GM20000 (cell line): ENCODE measurements at regions not wholly inside any gene's neighbourhood (a gene's known extent, or its start where the extent isn't known, plus 50 kb on each side); places are given as distances from the start of the nearest gene placed in this dataset.

Source experiments
- DNase-seq: peaks from one replicate; pipeline ENCODE4 v3.0.0; 2012; ENCODE audit warnings: low spot score
- CTCF ChIP-seq: IDR thresholded peaks from 2 replicates; pipeline ENCODE4 v1.5.1; 2012; ENCODE audit warnings: mild to moderate bottlenecking, control low read depth; ENCODE audit errors: extremely low read depth, missing control alignments

- no peak for DNase-seq
- no peak for TF ChIP-seq CTCF
These were observed 431.6 kb downstream of the IDS start for GRCh38 chrX:149073479-149073878.

GRCh38 chrX:149069899-149070298 lies 435.2 kb downstream of the IDS start:
- DNase-seq, result no peak
- TF ChIP-seq CTCF, result no peak

- TF ChIP-seq CTCF, result no peak
These were observed 444.2 kb downstream of the IDS start for GRCh38 chrX:149060921-149061320.

More at GRCh38 chrX:149060921-149061320, 444.2 kb downstream of the IDS start:
- no peak for DNase-seq
